NCI-H82 treated with DMSO at 0.1 percent for 48 hours (cell line): ENCODE measurements at regions not wholly inside any gene's neighbourhood (a gene's known extent, or its start where the extent isn't known, plus 50 kb on each side); places are given as distances from the start of the nearest gene placed in this dataset.
A peak's percentile ranks its signal among the peaks of the same experiment; 100 is the strongest.

ENCODE experiments used
- DNase-seq: peaks from one replicate; lab custom pipeline; 2025; ENCODE audit not compliant: unreplicated experiment; lab: John Stamatoyannopoulos, UW

DNA sequence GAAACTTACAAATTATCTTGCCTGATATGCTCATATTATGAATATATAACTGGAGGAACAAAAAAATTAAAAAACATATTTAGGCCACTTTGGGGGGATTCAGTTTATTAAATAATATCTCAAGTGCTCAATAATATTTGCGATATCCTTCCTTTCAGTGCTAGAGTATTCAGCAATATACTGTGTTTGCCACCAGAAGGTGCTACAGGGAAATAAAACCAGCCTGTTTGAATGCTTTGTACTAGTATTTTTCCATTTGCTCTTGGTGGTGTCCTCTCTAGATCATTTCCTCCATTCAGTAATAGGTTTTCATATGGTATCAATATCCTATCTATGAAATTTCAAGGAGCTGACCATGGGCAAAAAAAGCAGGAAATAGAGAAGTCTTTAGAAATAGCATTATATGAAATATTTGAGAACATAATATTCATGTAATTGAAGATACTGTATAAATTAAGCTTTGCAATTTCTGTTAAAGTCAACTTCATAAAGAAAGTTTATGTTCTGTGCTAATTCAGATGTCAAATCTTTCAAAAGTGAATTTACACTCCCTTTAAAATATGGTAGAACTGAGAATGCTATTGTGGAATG lies 106.2 kb upstream of the NAV3 start:
- DNase-seq, result peak; percentile 53

DNA sequence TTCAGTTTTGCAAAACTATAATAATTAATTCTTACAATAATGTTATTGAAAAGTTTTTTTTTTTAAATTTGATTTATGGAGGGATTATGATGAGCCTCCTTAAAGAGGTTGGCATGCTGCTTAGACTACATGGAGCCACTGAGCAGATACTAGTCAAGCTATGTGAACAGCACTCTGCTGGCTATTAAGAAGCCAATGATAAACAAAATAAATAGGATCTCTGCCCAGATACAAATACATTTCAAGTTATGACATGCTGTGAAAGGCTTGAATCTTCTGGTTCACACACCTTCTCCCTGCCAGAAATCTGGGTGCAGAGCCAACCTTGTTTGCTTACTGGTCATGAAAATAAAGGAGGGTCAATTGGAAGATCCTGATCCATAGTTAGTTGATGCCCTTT lies 107.4 kb upstream of the NAV3 start:
- DNase-seq, result no peak

DNA sequence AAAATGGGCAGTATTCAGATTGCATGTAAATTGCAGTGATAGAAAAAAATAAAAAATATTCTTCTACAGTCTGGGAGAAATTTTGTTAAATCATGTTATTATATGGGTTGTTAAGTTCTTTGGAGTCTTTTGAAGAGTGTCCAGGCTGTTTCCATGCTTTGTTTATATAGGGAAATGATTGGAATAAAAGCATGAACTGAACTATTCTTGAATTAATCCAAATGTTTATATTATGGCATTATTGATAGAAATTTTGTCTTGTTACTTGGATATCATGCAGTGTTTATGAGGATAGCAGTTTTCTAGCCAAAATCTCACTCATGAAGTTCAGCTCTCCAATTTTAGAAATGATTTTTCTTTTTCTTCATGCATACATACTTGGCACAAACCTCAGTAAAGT lies 108.2 kb upstream of the NAV3 start:
- no peak for DNase-seq

DNA sequence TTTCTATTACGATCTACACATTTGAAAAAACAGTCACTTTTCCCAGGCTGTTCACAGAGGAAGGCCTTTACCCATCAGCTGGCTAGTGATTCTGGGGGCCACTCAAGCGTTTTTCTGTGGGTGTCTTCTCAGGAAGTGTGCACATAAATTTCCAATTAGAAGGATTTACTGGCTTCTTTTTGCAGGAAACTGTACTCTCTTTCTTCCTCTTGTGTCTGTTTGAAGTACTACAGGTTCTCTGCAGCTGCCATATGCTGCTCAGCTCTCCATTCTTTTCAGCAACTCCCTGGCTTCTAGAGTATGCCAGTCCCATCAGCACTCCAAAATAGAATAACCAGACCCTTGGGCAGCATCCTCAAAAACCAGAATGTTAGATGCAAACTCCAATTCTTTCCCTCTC lies 110.4 kb upstream of the NAV3 start:
- no peak for DNase-seq

DNA sequence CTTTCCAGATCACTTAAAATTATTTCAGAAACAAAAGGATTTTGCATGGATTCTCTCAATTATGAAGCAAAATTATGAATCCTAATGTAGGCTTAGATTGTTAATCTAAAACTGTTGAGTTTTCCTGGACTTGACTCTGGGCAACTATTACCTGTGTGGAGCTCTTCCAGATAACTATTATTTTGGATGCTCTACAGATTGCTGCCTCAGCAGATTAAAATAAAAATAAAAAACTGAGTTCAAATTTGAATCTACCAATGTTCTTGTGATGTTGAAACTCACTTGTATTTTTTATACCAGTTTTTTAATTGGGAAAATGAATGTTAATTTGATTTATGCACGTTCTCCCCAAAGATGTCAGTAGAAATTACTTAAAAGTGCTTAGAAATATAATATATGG lies 120.5 kb upstream of the NAV3 start:
- DNase-seq, result no peak

DNA sequence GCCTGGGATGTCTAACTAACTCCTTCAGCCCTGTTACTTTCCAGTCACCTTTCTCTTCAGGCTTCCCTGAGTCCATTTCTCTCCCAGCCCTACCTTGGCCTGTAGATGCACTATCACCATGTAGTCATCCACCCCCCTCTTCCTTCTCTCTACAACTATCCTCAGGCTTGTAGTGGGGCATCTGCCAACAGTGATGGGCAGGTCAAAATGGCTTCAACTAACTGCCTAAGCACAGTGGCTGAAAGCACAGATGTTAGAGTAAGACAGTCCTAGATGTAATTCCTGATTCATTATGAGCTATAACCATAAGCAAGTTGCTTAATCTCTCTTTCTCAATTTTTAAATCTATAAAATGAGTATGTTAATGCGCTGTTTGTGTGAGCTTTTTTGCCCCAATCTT lies 133.6 kb upstream of the NAV3 start:
- DNase-seq, result no peak

DNA sequence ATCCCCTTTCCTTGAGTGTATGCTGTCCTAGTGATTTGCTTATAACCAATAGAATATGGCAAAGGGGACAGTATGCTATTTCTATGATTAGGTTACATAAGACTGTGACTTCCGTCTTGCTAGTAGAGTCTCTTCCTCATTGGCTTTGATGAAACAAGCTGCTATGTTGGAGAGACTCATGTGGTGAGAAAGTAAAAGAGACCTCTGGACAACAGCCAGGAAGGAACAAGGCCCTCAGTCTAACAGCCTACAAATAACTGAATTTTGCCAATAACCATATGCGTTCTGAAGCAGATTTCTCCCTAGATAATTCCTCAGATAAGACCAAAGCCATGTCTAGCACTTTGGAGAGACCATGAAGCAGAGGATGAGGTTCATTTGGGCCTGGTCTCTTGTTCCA lies 134.5 kb upstream of the NAV3 start:
- no peak for DNase-seq

DNA sequence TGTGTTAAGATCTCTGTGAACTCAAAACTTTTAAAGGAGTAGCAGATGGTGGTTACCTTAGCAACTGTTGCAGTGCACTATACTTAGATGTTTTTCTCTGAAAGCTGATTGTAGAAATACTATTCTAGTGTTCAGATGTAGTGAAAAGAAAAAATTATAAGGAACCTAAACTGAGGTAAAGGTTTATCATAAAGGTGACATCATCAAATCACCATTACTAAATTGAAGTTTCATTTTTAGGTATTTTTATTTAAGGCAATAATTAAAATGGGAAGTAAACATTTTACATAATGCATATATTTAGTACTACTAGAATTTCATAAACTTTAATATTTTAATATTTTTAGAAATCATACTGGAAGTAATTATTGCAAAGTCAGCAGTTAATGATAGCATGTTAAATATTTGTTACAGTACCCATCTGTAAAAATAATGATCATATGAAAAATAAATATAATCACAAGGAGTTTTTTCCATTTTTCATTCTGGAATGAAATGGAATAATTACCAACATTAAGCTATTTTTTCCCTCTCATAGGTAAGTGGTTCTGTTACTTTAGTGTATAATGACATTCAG lies 141.1 kb upstream of the NAV3 start:
- DNase-seq, result no peak

DNA sequence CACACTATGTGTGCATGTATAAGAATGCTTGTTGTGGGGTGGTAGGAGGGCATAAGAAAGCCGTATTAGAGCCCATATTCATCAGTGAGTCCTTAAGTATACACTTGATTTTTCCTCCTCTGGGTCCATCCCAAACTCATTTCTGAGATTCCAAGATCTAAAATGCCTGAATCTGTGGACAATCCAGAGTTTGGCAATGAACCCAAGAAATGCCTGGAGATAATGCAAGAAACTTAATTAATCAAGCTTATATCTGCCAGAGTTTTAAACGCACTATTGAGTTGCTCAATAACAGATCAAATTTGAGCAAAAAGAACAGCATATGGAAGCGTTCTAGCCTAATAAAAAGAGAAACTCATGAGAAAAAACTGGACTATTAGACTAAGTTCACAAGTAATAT lies 143.4 kb upstream of the NAV3 start:
- DNase-seq, result no peak

DNA sequence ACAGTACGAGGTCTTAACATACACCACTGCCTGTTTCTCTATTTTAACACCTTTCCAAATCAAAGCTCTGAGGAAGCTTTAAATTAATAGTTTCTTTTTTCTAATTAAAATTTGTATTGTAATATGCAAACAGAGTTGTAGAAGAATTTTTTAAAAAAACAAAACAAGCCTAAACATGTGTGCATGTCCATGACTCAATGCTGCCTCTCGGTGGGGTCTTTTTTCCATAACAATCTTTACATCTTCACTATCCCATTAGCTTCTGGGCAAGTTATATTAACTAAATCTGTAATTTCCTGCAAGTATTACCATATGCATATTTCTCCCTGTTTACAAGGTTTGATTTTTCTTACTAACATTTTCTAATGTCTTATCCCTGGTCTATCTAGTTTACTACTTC lies 143.9 kb upstream of the NAV3 start:
- DNase-seq, result no peak

DNA sequence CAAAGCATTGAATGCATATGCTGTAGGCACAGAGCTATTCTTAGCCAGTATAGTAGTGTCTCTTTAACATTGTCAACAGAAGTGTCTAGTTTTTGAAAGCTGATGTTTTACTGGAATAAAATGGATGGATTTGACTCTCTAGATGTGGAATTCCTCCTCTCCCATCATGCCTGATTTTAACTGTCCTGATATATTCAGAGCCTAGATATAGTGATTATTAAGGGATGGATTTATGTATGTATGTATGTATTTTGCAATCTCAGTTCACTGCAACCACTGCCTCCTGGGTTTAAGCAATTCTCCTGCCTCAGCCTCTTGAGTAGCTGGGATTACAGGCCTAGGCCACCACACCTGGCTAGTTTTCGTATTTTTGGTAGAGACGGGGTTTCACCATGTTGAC lies 144.8 kb upstream of the NAV3 start:
- no peak for DNase-seq

DNA sequence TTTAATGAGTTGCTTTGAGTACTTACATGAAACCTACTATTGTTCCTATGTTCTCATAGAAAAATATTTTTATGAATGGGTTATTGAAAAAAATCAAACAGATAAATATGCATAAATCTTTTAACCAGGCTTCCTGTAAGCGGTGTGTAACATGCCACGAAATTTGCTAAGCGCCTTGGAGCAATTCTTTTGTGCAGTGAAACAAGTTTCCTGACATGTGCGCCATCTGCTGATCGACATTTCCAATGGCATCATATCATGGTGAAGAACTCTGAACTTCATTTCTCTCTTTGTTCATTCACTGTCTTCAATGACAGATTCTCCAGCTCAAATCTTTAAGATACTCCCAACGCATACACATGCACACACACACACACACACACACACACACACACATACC lies 145.6 kb upstream of the NAV3 start:
- peak; percentile 23 for DNase-seq

DNA sequence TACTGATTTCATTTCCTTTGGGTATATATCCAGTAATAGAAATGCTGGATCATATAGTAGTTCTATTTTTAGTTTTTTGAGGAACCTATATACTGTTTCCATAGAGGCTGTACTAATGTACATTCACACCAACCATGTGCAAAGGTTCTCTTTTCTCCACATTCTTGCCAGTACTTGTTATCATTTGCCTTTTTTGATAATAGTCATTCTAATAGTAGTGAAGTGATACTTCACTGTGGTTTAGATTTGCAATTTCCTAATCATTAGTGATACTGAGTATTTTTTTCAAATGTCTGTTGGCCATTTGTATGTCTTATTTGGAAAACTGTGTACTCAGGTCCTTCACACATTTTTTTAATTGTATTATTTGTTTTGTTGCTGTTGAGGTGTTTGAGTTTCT lies 148.2 kb upstream of the NAV3 start:
- no peak for DNase-seq

DNA sequence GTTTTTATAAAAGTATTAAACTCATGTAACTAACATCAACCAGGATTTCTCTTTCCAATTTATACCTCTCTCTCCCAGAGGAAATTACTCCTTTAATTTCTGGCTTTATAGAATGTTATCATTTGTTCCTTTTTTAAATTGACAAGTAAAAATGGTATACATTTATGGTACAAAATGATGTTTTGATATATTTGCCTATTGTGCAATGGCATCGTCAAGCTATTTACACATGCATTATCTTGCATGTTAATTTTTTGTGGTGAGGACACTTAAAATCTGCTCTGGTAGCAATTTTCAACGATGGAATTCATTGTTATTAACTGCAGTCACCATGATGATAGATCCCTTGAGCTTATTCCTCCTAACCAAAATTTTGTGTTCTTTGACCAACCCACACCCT lies 149.0 kb upstream of the NAV3 start:
- DNase-seq, result no peak

DNA sequence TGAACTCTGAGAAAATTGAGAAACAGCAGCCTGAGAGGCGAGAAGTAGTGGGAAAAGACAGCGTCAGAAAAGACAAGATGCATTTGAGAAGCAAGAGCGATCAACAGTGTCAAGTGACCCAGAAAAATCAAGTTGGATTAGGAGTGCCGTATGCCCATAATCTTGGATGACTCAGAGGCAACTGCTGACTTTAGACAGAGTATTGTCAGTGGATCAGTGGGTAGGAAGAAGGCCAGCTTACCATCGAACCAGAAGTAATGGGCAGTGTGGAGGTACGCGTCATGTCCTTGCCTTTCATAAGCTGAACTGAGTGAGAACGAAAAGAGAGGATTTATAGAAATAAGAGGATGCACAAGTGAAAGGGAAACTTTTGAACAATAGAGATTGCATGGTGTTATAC lies 151.0 kb upstream of the NAV3 start:
- no peak for DNase-seq

DNA sequence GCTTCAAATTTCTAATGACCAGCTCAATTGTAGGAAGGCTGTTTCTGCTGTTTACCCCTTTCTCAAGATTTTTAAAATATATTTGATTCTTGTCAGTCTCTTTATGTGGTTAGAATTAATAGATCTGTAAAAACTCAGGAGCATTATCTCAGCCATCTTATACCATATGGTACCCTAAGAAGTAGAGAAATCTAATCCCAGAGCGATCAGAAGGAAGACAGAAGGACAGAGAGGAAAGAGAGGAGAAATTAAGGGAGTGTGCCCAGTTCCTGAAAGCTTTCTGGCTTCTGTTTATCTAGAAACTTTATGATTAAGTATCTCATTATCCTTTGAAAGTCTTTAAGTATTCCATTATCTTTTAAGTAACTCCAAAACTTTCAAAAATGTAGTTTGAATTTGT lies 152.1 kb upstream of the NAV3 start:
- DNase-seq, result peak; percentile 41

DNA sequence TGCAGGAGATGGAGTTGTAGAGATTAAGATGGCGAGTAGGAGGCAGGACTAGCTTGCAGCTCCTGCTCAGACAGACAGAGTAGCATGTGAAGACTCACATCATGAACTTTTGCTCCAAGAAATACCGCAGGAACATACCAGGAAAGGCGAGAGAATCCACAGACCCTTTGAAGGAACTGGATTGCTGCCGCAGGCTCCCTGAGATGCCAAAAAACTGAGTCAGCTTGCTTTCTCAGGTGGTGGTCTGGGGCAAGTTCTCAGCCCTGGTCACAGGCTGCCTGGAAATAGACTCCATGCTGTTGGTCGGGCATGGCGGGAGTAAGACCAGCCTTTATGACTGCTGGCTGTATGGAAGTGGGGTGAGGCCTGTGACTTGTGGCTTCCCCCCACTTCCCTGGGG lies 163.6 kb upstream of the NAV3 start:
- DNase-seq, result no peak

DNA sequence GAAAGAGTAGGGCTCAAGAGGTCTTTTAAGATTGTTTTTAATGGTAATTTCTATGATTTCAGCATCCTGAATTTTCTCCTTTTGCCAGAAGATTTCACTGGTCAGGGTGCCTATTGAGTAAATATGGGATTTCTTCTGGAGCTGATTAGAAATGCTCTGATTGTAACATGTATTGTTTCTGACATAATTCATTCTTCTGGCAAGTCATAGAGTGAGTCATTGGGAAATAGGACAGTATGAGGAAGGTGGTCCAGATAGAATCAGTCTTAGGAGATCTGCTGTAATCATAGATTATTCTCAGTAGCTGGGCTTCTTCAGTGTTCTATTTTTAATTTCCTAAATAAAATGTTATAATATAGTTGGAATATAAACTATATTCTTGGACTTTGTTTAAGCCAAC lies 182.0 kb upstream of the NAV3 start:
- no peak for DNase-seq

DNA sequence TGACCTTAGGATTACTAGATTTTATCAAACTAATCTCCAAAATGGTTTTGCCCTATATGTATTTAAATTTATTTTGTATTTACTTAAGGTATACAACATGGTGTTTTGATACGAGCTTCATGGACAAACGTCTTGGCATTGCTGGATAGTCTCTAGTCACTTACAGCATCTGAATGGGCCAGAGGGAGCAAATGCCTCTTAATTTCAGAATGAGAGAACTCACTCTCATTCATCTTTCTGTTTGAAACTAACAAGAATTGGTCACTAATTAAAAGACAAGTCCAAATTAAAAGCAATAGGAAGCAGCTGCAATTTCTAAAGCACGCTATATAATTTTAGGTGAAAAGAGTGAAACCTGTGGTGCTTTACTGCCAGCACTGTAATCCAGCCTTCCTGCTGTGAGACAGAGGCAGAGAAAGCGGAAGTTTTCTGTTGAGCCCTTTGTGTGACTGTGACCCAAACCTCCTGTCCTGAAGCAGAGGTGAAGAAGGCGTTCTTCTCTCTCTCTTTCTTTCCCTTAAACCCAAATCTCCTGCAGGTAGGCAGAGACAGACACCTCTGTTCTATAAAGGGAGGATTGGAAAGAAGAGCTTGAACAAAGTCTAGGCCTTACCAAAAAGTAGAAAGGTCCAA lies 184.6 kb upstream of the NAV3 start:
- DNase-seq, result no peak

DNA sequence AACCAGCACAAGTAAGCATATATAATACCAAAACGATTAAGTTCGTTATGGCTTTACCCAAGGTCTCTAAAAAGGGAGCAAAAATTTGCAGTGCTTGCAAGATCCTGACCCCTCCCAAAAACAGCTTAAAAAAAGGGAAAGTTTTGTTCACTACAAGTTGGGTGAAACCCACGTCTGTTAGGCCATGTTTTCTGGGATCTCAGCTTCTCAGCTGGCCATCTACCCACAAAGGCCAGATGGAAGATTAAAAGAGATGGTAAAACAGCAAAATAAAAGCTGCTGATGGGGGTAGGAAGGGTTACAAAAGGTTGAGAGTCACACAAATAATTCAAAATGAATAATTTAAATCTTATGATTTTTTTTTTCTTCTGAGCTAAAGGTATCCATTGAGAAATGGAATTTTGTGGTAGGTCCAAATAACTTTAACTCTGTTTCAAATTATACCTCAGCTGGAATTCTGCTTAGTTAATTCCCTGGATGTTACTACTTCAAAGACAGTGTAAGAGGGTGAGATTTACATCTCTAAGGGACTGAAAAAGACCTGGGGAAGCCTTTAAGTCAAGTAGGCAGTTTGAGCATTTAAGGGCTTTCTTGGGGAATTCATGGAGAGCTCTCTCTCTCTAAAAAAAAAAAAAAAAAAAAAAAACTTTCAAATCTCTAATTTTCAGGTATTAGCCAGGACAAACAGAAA lies 185.6 kb upstream of the NAV3 start:
- no peak for DNase-seq

DNA sequence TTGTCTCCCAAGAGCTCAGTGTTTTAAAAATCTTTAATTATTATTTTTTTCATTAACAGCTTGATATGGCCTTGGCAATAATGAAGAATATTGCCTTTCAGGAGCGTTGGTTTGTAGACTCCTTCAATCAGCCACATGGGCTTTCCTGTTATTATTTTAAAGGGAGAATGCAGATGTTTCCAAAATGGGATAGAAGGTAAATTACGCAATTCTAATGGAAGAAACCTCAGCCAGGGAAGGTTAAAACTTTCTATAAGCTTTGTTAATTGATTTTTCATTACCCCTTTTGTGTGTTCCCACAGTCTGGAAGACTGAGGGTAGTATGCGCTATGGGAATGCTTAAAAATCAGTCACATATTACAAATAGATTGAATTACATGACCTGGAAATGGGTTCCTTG lies 188.4 kb upstream of the NAV3 start:
- no peak for DNase-seq

DNA sequence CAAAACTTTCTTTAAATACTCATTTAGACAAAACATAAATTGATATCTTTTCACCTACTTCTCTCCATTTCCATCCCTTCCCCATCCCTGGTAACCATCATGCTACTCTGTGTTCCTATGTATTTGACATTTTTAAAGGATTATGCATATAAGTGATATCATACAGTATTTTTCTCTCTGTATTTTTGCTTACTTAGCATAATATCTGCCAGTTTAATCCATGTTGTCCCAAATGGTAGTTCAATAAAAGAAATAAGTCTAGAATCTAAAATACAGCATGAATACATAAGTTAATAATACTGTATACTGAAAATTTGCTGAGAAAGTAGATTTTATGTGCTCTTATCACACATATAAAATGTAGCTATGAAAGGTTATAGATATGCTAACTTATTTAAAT lies 190.3 kb upstream of the NAV3 start:
- no peak for DNase-seq
